Transverse colon (tissue), 3 donors: ENCODE measurements at regions not wholly inside any gene's neighbourhood (a gene's known extent, or its start where the extent isn't known, plus 50 kb on each side); places are given as distances from the start of the nearest gene placed in this dataset.

Source experiments
- CTCF ChIP-seq, 5 experiments: fragments of 200-600 bp in 3 of 5; fragments of 450-650 bp in 2 of 5; sonication (generic) in 3 of 5; IDR thresholded peaks; 1 replicate in 2 of 5; 2 replicates in 3 of 5; pipeline ENCODE4 v1.5.1; 2016 to 2017; ENCODE audit warnings: antibody characterized with exemption in 5 of 5, inconsistent platforms in 3 of 5, mild to moderate bottlenecking in 2 of 5, moderate library complexity in 1 of 5
- EP300 ChIP-seq: sonication (generic); formaldehyde crosslinking; IDR thresholded peaks from one replicate; pipeline ENCODE4 v1.6.1; 2017; ENCODE audit warnings: antibody characterized with exemption, low read depth

- no peak for TF ChIP-seq CTCF (IDR thresholded peaks at IDR 0.05)
- TF ChIP-seq EP300, result no peak
Observed at GRCh38 chr6:120903836-120904235, 430.4 kb downstream of the TBC1D32 start.
